ENCODE measurements at regions not wholly inside any gene's neighbourhood (a gene's known extent, or its start where the extent isn't known, plus 50 kb on each side); places are given as distances from the start of the nearest gene placed in this dataset.

- ChIA-PET POLR2A (no interaction called here), CTCF (interaction anchor here (1.0 kb wide), 1 partner anchor 57 kb away, joined by 3 read pairs; no protein-coding TSS in a partner anchor)
- Mint-ChIP-seq H3K4me3 (no peak overlapping the region), H3K27ac (no peak overlapping the region), H3K9me3 (ENCODE audit: insufficient read depth) (no peaks in the 10 kb centered on the region), H3K36me3 (ENCODE audit: low read depth) (no peaks in the 10 kb centered on the region), H3K27me3 (ENCODE audit: low read depth) (no peaks in the 10 kb centered on the region), H3K4me1 (ENCODE audit: low read depth) (no peaks in the 10 kb centered on the region)
- ATAC-seq (no peak), DNase-seq (no peak)
Measured at GRCh38 chr6:114421199-114421598, 78.4 kb upstream of the HS3ST5 start.

DNA sequence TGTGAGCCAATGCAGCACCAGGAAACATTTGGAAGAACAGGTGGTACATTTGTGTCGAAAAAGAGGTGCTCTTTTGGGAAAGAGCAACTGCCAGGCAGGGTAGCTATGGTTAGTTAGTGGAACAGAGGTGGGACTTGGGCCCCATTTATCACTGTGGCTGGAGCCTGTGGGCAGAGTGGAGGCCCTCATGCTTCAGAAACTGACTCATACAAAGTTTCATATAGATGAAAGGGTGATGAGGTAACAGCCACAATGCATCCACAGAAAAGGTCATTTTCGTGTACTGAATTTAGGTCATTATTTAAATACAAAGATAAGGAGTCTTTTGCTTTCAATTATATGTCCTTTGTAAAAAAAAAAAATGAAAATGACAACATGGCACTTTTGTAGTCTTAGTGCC, 76.4 kb upstream of the HS3ST5 start:
- POLR2A ChIA-PET: no interaction called here
- Mint-ChIP-seq H3K27me3 (ENCODE audit: low read depth) (no peaks in the 10 kb centered on the region), H3K27ac (no peak overlapping the region), H3K9me3 (ENCODE audit: insufficient read depth) (no peaks in the 10 kb centered on the region), H3K4me3 (no peak overlapping the region), H3K4me1 (ENCODE audit: low read depth) (no peaks in the 10 kb centered on the region), H3K36me3 (ENCODE audit: low read depth) (no peaks in the 10 kb centered on the region)
- CTCF ChIA-PET: no interaction called here
- ATAC-seq (no peak), DNase-seq (no peak)

DNA sequence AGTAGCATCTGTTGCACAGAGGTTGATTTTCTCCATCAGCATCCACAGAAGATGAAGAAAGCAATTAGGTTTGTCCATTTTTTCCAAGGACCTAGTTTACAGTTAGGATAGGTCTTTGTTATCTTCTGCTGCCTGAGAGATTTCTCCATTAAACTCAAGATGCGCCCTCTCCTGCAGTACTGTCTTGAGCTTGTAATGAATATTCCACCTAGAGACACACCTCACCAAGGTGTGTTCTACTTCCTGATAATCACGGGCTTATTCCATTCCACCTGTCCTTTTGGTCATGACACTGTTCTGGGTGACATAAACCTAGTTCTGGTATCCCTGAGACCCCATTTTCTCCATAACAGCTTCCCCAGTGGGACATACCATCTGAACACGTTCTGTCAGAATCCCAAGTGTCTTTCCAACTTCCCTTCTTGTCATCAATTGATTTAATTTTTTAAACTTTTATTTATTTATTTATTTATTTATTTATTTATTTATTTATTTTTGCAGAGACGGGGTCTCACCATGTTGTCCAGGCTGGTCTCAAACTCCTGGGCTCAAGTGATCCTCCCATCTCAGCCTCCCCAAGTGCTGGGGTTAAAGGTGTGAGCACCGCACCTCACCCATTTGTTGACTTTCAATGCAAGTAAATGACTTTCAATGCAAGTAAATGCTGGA, 75.6 kb upstream of the HS3ST5 start:
- Mint-ChIP-seq H3K36me3 (ENCODE audit: low read depth) (no peaks in the 10 kb centered on the region), H3K4me1 (ENCODE audit: low read depth) (no peaks in the 10 kb centered on the region), H3K27ac (no peak overlapping the region)

GRCh38 chr6:114407426-114408035, 64.7 kb upstream of the HS3ST5 start:
- H3K4me3 Mint-ChIP-seq: no peak overlapping the region
- ATAC-seq (no peak), DNase-seq (no peak)
- H3K9me3 Mint-ChIP-seq (ENCODE audit: insufficient read depth): no peaks in the 10 kb centered on the region
- CTCF ChIA-PET: no interaction called here
- no peaks in the 10 kb centered on the region for H3K27me3 Mint-ChIP-seq (ENCODE audit: low read depth)
- H3K27ac Mint-ChIP-seq: no peak overlapping the region
- POLR2A ChIA-PET: no interaction called here
- H3K4me1 Mint-ChIP-seq (ENCODE audit: low read depth): no peaks in the 10 kb centered on the region
- H3K36me3 Mint-ChIP-seq (ENCODE audit: low read depth): no peaks in the 10 kb centered on the region

More for the DNA sequence above, 75.6 kb upstream of the HS3ST5 start:
- CTCF ChIA-PET: no interaction called here
- POLR2A ChIA-PET: no interaction called here
- H3K4me3 Mint-ChIP-seq: no peak overlapping the region
- H3K27me3 Mint-ChIP-seq (ENCODE audit: low read depth): no peaks in the 10 kb centered on the region
- ATAC-seq (no peak), DNase-seq (no peak)
- H3K9me3 Mint-ChIP-seq (ENCODE audit: insufficient read depth): no peaks in the 10 kb centered on the region

DNA sequence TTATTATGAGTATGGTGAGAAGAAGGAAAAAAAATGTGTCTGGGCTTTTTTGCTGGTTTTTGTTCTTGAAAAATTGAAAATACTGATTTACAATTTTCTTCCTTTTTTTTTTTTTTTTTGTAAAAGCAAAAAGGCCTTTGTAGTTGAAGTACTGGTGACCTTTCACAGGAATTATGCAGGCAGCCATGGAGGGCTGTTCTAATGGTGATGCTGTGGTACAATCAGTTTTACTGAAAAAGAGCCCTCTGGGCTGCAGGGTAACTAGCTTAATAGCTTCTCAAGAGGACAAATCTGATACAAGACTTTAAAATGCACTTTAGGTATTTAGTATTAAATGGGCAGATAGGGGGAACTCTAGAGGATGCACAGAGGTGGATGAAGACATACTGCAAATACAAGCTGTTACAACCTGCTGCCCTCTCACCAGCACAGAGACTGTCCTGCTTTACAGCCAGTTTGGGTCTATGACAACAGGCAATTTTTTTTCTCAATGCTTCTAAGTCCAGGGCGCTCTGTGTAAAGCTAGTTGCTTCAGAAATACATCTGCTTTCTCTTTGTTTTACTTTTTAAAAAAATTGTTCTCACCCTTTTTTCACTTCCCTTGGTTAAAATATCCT, 61.6 kb upstream of the HS3ST5 start:
- ChIA-PET CTCF (no interaction called here), POLR2A (no interaction called here)

DNA sequence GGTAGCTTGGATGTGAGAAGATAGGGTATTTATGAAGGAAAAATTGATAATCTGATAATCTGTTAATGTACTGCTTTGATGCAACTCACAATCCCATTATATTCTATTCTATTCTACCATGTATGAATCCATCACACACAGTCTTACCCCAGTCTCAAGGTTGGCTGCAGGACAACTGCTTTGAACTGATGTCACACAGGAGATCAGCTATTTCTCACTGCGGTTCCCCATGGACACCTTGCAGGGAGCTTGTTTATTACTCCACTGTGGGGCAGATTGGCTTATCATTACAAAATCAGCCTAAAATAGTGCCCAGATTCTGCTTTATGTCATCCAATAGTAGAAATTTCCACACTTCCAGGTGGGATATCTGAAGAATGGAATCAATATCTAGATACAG, 61.0 kb upstream of the HS3ST5 start:
- Mint-ChIP-seq H3K4me3 (no peak overlapping the region), H3K27me3 (ENCODE audit: low read depth) (no peaks in the 10 kb centered on the region), H3K9me3 (ENCODE audit: insufficient read depth) (no peaks in the 10 kb centered on the region), H3K27ac (no peak overlapping the region), H3K4me1 (ENCODE audit: low read depth) (no peaks in the 10 kb centered on the region), H3K36me3 (ENCODE audit: low read depth) (no peaks in the 10 kb centered on the region)
- ATAC-seq (no peak), DNase-seq (no peak)
- ChIA-PET POLR2A (no interaction called here), CTCF (no interaction called here)

More for the DNA sequence above, 61.6 kb upstream of the HS3ST5 start:
- no peak overlapping the region for H3K27ac Mint-ChIP-seq
- no peaks in the 10 kb centered on the region for H3K36me3 Mint-ChIP-seq (ENCODE audit: low read depth)
- no peaks in the 10 kb centered on the region for H3K27me3 Mint-ChIP-seq (ENCODE audit: low read depth)
- ATAC-seq: no peak
- H3K9me3 Mint-ChIP-seq (ENCODE audit: insufficient read depth): no peaks in the 10 kb centered on the region
- H3K4me3 Mint-ChIP-seq: no peak overlapping the region
- DNase-seq: no peak
- H3K4me1 Mint-ChIP-seq (ENCODE audit: low read depth): no peaks in the 10 kb centered on the region

DNA sequence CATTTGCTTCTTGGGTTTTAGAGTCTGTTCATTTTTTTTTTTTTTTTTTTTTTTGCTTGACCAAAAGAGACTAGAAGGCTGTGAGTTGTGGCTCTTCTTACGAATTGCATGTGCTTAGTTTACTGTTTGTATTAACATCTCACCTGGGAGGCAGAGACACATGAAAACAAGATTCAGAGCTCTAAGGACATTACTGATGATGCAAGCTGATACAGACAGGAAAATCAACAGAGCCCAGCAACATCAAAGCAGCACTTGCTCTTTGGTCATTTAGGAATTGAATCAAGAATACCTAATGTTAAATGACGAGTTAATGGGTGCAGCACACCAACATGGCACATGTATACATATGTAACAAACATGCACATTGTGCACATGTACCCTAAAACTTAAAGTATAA, 55.7 kb upstream of the HS3ST5 start:
- H3K9me3 Mint-ChIP-seq (ENCODE audit: insufficient read depth): no peaks in the 10 kb centered on the region
- ATAC-seq (no peak), DNase-seq (no peak)
- no peak overlapping the region for H3K4me3 Mint-ChIP-seq
- no peaks in the 10 kb centered on the region for H3K27me3 Mint-ChIP-seq (ENCODE audit: low read depth)
- no peaks in the 10 kb centered on the region for H3K36me3 Mint-ChIP-seq (ENCODE audit: low read depth)
- ChIA-PET POLR2A (no interaction called here), CTCF (no interaction called here)
- no peak overlapping the region for H3K27ac Mint-ChIP-seq
- no peaks in the 10 kb centered on the region for H3K4me1 Mint-ChIP-seq (ENCODE audit: low read depth)

Measured in activated CD8-positive, alpha-beta T cell treated with anti-CD3 and anti-CD28 coated beads, Interleukin-2, amount 10 ng/mL, durations not matched to agents 7 days and 5 days (primary cell).